Stimulated activated CD8-positive, alpha-beta memory T cell treated with anti-CD3 and anti-CD28 coated beads, Interleukin-15, amount 100 ng/mL, for 1 hour (primary cell): ENCODE measurements at regions not wholly inside any gene's neighbourhood (a gene's known extent, or its start where the extent isn't known, plus 50 kb on each side); places are given as distances from the start of the nearest gene placed in this dataset.

Source experiments
- DNase-seq: peaks from one replicate; pipeline ENCODE4 v3.0.0-alpha.2; 2020; ENCODE audit warnings: low read depth

GRCh38 chr6:167643223-167643622, 183.5 kb upstream of the AFDN start:
- DNase-seq: no peak

- no peak for DNase-seq
These were observed 183.0 kb upstream of the AFDN start for GRCh38 chr6:167643716-167644115.

GRCh38 chr6:167644412-167645132, 182.1 kb upstream of the AFDN start:
- DNase-seq: no peak

- no peak for DNase-seq
These were observed 181.3 kb upstream of the AFDN start for GRCh38 chr6:167645368-167645767.

GRCh38 chr6:167647306-167647705, 179.4 kb upstream of the AFDN start:
- no peak for DNase-seq

- no peak for DNase-seq
These were observed 178.8 kb upstream of the AFDN start for GRCh38 chr6:167647737-167648470.

- no peak for DNase-seq
These were observed 178.0 kb upstream of the AFDN start for GRCh38 chr6:167648501-167649278.

- DNase-seq: no peak
These were observed 177.2 kb upstream of the AFDN start for GRCh38 chr6:167649476-167649875.

- no peak for DNase-seq
These were observed 175.9 kb upstream of the AFDN start for GRCh38 chr6:167650730-167651317.

GRCh38 chr6:167651318-167652041, 175.2 kb upstream of the AFDN start:
- no peak for DNase-seq

GRCh38 chr6:167652042-167652700, 174.5 kb upstream of the AFDN start:
- DNase-seq: no peak

- DNase-seq: no peak
These were observed 174.0 kb upstream of the AFDN start for GRCh38 chr6:167652701-167653095.

GRCh38 chr6:167653561-167653960, 173.2 kb upstream of the AFDN start:
- DNase-seq: no peak

GRCh38 chr6:167654389-167654788, 172.3 kb upstream of the AFDN start:
- DNase-seq: no peak

- DNase-seq: no peak
These were observed 171.4 kb upstream of the AFDN start for GRCh38 chr6:167655174-167655821.

GRCh38 chr6:167658106-167658505, 168.6 kb upstream of the AFDN start:
- no peak for DNase-seq

GRCh38 chr6:167659046-167659445, 167.7 kb upstream of the AFDN start:
- DNase-seq: no peak

- no peak for DNase-seq
These were observed 166.3 kb upstream of the AFDN start for GRCh38 chr6:167660424-167660823.

- no peak for DNase-seq
These were observed 165.7 kb upstream of the AFDN start for GRCh38 chr6:167660944-167661551.

- no peak for DNase-seq
These were observed 165.1 kb upstream of the AFDN start for GRCh38 chr6:167661552-167662044.
